Activated naive CD8-positive, alpha-beta T cell treated with anti-CD3 and anti-CD28 coated beads, Interleukin-2, amount 50 U/mL, for 16 hours (primary cell): ENCODE measurements at regions not wholly inside any gene's neighbourhood (a gene's known extent, or its start where the extent isn't known, plus 50 kb on each side); places are given as distances from the start of the nearest gene placed in this dataset.
"Not testable (repeated sequence)": the region's sequence is repeated elsewhere in the genome, so short reads cannot be mapped to it uniquely, and the experiment has no call there.

Experiments used
- DNase-seq: peaks from one replicate; pipeline ENCODE4 v3.0.0-alpha.2; 2020; ENCODE audit warnings: low read depth, low spot score

- no peak for DNase-seq
These were observed 239.1 kb upstream of the ARID2 start for GRCh38 chr12:45490232-45490881.

GRCh38 chr12:45494279-45494678, 235.2 kb upstream of the ARID2 start:
- DNase-seq = no peak

GRCh38 chr12:45498645-45499044, 230.9 kb upstream of the ARID2 start:
- no peak for DNase-seq

GRCh38 chr12:45502481-45503128, 226.9 kb upstream of the ARID2 start:
- DNase-seq = no peak

- DNase-seq = no peak
These were observed 225.6 kb upstream of the ARID2 start for GRCh38 chr12:45503899-45504298.

DNA sequence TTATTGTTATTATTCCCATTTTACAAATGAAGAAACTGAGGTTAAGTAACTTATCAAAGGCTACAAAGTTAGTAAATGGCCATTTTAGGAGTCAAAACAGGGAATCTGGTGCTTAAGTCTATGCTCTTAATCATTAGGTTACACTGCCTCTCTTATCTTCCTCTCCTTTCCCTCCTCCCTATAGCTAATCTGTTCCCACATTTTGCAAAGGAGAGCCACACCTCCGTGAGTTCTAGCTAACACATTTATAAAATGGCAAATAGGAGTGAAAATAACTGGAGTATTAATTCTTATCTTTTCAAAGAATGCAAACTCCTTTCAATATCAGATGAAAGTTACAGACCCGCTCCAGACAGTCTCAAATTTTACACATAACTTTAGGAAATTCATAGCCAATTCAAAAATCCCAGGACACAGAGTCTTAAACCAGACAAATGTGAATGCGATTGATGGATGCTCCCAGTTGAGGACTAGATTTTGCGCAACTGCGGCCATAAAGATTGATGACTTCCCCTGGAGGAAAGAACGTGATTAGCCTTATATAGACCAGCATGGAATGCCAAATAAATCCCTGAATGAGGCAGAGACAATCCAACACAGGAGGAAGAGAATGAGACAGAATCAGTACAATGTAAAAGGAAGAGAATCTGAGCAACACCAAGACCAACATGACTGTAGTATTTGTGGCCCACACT, 225.0 kb upstream of the ARID2 start:
- no peak for DNase-seq

GRCh38 chr12:45509187-45509586, 220.3 kb upstream of the ARID2 start:
- DNase-seq = no peak

GRCh38 chr12:45509621-45510020, 219.9 kb upstream of the ARID2 start:
- DNase-seq = no peak

DNA sequence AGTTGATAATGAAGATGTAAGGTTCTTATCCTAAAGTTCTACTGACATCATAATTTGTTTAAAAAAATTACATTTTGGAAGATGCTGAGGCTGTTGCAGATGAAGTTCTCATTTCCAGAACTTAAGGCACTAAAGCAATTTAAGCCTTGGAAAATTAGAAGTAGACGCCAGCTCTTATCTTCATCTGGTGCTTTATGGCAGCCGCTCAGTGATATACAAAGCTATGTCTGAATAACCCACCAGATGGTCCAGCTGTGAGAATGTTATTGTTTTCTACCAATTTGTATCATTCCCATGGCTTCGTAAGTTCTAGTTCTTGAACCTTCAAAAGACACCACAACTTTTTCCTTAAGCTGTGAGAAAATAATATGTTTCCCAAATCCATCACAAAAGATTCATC, 212.1 kb upstream of the ARID2 start:
- no peak for DNase-seq

DNA sequence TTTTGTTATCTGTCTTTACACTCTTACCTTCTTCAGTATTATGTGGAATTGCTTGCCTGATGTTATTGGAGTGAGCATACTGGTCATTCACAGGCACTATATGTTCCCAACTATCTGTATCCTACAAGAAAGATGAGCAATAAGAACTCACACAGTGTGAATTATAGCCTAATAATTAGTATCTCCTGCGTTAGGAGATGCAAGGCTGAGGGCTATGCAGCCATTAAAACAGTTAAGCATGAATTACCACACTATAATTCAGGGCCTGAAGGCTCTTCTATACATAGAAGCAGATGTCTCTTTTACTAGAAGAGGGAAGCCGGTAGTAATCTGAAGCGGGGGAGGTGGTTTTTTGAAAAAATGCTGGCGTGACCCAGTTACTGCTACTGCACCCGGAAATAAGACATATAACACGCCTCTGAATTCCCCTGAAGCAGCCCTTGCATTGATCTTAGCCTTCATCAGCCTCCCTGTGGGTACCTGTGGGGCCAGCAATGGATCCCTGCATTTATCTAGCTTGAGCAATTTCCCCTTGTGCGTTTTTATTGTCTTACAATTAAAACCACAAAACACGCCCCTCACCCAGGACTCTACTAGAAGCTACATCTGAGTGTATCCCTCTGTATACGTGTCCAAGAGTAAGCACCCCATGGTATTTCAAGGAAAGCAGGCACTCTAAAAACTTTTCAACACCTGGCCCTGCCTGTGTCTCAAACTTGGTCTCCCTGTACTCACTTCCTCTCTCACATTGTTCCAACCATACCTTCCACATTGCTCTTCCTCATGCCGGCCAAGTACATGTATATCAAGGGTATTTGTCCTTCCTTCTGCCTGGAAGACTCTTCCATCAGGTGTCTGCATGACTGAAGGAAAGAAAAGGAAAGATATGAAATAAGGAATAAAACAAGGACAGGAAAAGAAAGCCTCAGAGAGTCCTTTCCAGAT, 210.9 kb upstream of the ARID2 start:
- peak; percentile 10 for DNase-seq

DNA sequence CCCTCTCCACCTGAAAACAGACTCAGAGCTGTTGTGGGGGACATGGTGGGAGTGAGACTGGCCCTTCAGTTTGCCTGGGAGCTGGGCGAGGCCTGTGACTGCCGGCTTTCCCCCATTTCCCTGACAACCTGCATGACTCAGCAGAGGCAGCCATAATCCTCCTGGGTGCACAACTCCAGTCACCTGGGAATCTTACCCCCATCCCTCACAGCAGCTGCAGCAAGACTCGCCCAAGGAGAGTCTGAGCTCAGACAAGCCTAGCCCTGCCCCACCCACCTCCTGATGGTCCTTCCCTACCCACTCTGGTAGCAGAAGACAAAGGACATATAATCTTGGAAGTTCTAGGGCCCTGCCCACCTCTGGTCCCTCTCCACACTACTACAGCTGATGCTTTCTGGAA, 207.3 kb upstream of the ARID2 start:
- no peak for DNase-seq

DNA sequence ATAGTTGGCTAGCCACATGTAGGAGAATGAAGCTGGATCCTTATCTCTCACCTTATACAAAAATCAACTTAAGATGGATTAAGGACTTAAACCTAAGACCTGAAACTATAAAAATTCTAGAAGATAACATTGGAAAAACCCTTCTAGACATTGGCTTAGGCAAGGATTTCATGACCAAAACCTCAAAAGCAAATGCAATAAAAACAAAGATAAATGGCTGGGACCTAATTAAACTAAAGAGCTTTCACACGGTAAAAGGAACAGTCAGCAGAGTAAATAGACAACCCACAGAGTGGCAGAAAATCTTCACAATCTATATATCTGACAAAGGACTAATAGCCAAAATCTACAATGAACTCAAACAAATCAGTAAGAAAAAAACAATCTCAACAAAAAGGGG, 202.7 kb upstream of the ARID2 start:
- not testable (repeated sequence) for DNase-seq

- no peak for DNase-seq
These were observed 197.4 kb upstream of the ARID2 start for GRCh38 chr12:45532113-45532512.

DNA sequence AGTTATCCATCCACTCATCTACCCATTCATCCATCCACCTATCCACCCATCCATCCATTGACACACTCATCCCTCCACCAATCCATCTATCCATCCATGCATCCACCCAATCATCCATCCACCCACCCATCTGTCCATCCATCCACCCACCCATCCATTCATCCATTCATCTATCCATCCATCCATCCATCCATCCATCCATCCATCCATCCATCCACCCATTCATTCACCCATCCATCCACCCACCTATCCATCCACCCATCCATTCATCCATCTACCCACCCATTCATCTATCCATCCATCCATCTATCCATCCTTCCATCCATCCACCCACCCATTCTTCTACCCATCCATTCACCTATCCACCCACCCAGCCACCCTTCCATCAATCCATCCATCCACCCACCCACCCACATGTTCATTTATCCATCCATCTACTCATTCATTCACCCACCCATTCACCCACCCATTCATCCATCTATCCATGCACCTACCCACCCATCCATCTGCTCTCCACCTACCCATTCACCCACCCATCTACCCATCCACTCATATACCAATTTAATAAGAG, 193.8 kb upstream of the ARID2 start:
- DNase-seq = no peak

- no peak for DNase-seq
These were observed 193.2 kb upstream of the ARID2 start for GRCh38 chr12:45536284-45536683.

DNA sequence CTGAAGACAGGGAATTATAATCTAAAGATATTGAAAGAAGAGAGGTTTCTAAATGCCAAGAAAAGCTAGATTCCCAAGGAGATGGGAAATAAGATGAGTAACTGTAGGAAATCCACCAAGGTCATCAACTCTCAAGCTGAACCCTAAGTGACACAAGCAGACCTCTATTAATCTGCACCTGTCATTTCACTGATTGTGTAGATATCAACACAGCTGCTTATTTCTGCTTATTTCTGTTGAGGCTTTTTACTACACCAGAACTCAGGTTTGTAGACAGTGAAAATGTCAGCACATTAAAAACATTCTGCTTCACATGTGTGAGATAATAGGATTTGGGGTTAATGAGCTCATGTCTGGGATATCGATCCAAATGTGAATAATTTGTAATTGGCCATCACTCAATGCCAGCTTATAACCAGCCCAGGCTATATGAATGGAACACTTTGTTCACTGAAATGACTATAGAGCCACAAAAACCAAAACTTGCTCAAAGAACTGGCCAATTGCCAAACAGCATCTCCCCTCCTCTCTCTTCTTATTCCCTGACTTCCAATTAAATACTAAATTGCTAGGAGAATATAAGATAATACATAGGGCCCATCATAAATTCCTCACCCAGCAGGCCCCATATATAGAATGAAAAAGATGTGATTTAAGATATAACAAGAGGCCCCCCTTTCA, 188.7 kb upstream of the ARID2 start:
- no peak for DNase-seq

GRCh38 chr12:45543887-45544286, 185.6 kb upstream of the ARID2 start:
- no peak for DNase-seq

GRCh38 chr12:45546545-45546944, 183.0 kb upstream of the ARID2 start:
- no peak for DNase-seq

- no peak for DNase-seq
These were observed 182.4 kb upstream of the ARID2 start for GRCh38 chr12:45547132-45547531.

DNA sequence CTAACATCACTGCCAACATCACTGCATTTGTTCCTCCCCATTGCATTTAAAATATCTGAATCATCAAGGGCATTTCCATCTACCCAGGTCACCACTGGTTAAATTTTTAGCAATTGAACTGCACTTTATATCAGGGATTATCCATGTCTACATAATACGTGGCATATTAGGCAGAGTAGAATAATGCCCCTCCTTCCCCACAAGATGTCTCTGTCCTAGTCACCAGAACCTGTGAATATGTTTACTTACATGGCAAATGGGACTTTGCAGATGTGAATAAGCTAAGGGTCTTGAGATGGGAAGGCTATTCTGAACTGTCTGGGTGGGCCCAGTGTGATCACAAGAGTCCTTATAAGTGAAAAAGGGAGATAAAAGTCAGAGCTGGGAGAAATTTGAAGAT, 181.7 kb upstream of the ARID2 start:
- DNase-seq = no peak

GRCh38 chr12:45548426-45548825, 181.1 kb upstream of the ARID2 start:
- no peak for DNase-seq
